ENCODE measurements at regions not wholly inside any gene's neighbourhood (a gene's known extent, or its start where the extent isn't known, plus 50 kb on each side); places are given as distances from the start of the nearest gene placed in this dataset.

DNA sequence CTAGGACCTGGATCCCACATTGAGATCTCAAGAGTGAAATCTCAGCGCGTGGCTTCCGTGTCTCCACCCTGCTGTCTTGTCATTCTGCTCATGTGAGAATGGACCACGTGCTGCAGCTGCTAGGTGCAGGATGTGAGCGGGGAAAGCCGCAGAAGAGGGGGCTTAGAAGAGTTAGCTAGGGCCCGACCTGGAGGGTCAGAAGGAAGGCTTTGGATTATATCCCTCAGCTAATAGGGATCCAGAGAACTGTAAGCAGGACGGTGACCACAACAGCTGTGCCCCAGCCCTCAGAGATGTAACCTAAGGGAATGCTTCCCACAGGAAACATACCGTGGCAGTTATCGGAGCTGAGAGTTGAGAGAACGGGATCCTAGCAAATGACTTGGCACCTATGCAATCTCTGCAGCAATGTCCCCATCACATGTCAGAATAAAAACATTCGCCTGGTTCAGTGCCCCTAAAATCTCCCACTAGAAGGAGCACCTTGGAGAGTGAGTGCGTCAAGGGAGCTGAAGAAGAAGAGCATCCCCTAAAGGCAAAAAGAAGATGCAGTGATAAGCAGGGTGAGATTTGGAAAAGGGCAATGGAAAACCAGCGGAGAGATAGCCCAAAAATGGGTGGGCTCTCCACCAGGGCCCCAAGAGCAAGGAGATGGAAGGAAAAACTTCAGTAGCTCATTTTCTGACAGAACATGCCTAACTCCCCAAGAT lies 76.9 kb upstream of the ST8SIA2 start (continued):
- TF ChIP-seq, protein P1, sequence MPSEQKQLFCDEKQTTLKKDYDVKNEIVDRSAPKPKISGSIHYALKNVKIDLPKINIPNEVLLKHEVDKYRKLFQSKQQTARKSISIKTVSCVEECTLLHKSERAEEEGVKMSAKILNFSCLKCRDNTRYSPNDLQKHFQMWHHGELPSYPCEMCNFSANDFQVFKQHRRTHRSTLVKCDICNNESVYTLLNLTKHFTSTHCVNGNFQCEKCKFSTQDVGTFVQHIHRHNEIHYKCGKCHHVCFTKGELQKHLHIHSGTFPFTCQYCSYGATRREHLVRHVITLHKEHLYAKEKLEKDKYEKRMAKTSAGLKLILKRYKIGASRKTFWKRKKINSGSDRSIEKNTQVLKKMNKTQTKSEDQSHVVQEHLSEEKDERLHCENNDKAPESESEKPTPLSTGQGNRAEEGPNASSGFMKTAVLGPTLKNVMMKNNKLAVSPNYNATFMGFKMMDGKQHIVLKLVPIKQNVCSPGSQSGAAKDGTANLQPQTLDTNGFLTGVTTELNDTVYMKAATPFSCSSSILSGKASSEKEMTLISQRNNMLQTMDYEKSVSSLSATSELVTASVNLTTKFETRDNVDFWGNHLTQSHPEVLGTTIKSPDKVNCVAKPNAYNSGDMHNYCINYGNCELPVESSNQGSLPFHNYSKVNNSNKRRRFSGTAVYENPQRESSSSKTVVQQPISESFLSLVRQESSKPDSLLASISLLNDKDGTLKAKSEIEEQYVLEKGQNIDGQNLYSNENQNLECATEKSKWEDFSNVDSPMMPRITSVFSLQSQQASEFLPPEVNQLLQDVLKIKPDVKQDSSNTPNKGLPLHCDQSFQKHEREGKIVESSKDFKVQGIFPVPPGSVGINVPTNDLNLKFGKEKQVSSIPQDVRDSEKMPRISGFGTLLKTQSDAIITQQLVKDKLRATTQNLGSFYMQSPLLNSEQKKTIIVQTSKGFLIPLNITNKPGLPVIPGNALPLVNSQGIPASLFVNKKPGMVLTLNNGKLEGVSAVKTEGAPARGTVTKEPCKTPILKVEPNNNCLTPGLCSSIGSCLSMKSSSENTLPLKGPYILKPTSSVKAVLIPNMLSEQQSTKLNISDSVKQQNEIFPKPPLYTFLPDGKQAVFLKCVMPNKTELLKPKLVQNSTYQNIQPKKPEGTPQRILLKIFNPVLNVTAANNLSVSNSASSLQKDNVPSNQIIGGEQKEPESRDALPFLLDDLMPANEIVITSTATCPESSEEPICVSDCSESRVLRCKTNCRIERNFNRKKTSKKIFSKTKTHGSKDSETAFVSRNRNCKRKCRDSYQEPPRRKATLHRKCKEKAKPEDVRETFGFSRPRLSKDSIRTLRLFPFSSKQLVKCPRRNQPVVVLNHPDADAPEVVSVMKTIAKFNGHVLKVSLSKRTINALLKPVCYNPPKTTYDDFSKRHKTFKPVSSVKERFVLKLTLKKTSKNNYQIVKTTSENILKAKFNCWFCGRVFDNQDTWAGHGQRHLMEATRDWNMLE (tag by site-specific recombination; conservative IDR thresholded peaks at IDR 0.05; ENCODE audit: low read depth), result no peak
- TF ChIP-seq ZSCAN23 (tag by site-specific recombination; IDR thresholded peaks at IDR 0.05), result no peak
- no peak for TF ChIP-seq MYNN (tag by site-specific recombination; IDR thresholded peaks at IDR 0.05; ENCODE audit: borderline replicate concordance)

DNA sequence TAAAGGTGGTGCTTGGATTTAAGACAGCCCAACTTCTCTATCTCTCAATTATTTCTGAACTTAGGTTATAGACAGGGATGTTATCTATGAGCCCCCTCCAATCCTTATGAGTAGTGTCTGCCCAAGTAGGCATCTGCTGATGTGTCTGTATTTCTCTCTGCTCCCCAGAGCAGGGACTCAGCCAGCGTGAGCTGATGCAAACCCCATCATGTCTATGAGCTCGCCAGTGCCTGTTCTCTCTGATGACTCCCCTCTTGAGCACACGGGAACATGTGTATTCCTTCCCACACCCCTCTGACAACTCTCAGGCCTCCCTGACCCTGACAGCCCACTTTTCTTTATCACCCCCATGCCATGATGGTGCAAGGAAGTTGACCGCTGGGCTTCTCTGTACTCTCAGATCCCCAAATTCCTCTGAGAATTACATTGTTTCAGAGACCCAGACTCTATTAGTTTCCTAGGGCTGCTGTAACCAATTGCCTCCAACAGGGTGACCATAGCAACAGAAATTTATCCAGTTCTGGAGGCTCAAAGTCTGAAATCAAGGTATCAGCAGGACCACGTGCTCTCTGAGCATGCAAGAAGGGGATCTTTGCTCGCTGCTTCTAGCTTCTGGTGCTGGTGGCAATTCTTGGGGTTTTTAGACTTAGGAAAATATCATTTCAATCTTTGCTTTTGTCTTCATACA lies 73.5 kb upstream of the ST8SIA2 start:
- Histone ChIP-seq H3K27ac (ENCODE audit: extremely low read depth, low read depth, low read length) (no peak overlapping the region), H3K36me3 (ENCODE audit: control insufficient read depth in 2 of 2, insufficient read depth in 1 of 2, low read length in 2 of 2) (no peaks in the 10 kb centered on the region), H3K9me3 (ENCODE audit: control insufficient read depth, insufficient read depth, low read depth, low read length) (no peaks in the 10 kb centered on the region), H3K4me3 (ENCODE audit: low read depth, low read length) (no peak overlapping the region), H3K4me1 (ENCODE audit: control insufficient read depth, insufficient read depth, low read length) (peaks cover 10% of the 10 kb centered on the region; the same call in 1 of the 2 replicates)
- TF ChIP-seq ZNF548 (tag by site-specific recombination; IDR thresholded peaks at IDR 0.05) (no peak), ZEB2 (tag by site-specific recombination; IDR thresholded peaks at IDR 0.05) (no peak), KLF1 (tag by site-specific recombination; IDR thresholded peaks at IDR 0.05) (no peak), MYNN (tag by site-specific recombination; IDR thresholded peaks at IDR 0.05; ENCODE audit: borderline replicate concordance) (no peak), ZSCAN16 (tag by site-specific recombination; IDR thresholded peaks at IDR 0.05) (no peak), ZNF529 (tag by site-specific recombination; IDR thresholded peaks at IDR 0.05; ENCODE audit: insufficient replicate concordance) (no peak), ZXDB (tag by site-specific recombination; IDR thresholded peaks at IDR 0.05) (no peak), EGR2 (tag by site-specific recombination; IDR thresholded peaks at IDR 0.05; ENCODE audit: low read depth) (no peak), ZNF624 (tag by site-specific recombination; IDR thresholded peaks at IDR 0.05) (no peak), KLF7 (tag by site-specific recombination; IDR thresholded peaks at IDR 0.05; ENCODE audit: borderline replicate concordance) (no peak), BCL11B (tag by site-specific recombination; IDR thresholded peaks at IDR 0.05; ENCODE audit: low read depth) (no peak), GLIS2 (tag by site-specific recombination; IDR thresholded peaks at IDR 0.05) (no peak), ZNF202 (tag by site-specific recombination; IDR thresholded peaks at IDR 0.05; ENCODE audit: borderline replicate concordance) (no peak), ZNF37A (tag by site-specific recombination; IDR thresholded peaks at IDR 0.05) (no peak)
- TF ChIP-seq, protein P2, sequence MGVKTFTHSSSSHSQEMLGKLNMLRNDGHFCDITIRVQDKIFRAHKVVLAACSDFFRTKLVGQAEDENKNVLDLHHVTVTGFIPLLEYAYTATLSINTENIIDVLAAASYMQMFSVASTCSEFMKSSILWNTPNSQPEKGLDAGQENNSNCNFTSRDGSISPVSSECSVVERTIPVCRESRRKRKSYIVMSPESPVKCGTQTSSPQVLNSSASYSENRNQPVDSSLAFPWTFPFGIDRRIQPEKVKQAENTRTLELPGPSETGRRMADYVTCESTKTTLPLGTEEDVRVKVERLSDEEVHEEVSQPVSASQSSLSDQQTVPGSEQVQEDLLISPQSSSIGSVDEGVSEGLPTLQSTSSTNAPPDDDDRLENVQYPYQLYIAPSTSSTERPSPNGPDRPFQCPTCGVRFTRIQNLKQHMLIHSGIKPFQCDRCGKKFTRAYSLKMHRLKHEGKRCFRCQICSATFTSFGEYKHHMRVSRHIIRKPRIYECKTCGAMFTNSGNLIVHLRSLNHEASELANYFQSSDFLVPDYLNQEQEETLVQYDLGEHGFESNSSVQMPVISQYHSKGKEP (tag by site-specific recombination; IDR thresholded peaks at IDR 0.05), result no peak
- TF ChIP-seq, protein P3, sequence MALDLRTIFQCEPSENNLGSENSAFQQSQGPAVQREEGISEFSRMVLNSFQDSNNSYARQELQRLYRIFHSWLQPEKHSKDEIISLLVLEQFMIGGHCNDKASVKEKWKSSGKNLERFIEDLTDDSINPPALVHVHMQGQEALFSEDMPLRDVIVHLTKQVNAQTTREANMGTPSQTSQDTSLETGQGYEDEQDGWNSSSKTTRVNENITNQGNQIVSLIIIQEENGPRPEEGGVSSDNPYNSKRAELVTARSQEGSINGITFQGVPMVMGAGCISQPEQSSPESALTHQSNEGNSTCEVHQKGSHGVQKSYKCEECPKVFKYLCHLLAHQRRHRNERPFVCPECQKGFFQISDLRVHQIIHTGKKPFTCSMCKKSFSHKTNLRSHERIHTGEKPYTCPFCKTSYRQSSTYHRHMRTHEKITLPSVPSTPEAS (tag by site-specific recombination; IDR thresholded peaks at IDR 0.05), result no peak
- TF ChIP-seq, protein P4, sequence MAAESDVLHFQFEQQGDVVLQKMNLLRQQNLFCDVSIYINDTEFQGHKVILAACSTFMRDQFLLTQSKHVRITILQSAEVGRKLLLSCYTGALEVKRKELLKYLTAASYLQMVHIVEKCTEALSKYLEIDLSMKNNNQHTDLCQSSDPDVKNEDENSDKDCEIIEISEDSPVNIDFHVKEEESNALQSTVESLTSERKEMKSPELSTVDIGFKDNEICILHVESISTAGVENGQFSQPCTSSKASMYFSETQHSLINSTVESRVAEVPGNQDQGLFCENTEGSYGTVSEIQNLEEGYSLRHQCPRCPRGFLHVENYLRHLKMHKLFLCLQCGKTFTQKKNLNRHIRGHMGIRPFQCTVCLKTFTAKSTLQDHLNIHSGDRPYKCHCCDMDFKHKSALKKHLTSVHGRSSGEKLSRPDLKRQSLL (tag by site-specific recombination; IDR thresholded peaks at IDR 0.05), result no peak
- TF ChIP-seq, protein P5, sequence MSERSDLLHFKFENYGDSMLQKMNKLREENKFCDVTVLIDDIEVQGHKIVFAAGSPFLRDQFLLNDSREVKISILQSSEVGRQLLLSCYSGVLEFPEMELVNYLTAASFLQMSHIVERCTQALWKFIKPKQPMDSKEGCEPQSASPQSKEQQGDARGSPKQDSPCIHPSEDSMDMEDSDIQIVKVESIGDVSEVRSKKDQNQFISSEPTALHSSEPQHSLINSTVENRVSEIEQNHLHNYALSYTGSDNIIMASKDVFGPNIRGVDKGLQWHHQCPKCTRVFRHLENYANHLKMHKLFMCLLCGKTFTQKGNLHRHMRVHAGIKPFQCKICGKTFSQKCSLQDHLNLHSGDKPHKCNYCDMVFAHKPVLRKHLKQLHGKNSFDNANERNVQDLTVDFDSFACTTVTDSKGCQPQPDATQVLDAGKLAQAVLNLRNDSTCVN (tag by site-specific recombination; optimal IDR thresholded peaks at IDR 0.05), result no peak
- ChIA-PET CTCF (no interaction called here), POLR2A (no interaction called here)

Data from HEK293 (cell line).